GM12878 (cell line): ENCODE measurements at regions not wholly inside any gene's neighbourhood (a gene's known extent, or its start where the extent isn't known, plus 50 kb on each side); places are given as distances from the start of the nearest gene placed in this dataset.

Source experiments
- ATF2 ChIP-seq: IDR thresholded peaks from 2 replicates; pipeline ENCODE4 v1.6.1; 2012; ENCODE audit warnings: low read length, inconsistent platforms
- CEBPB ChIP-seq, 2 experiments: fragments of 150-350 bp in 1 of 2; IDR thresholded peaks; 2 replicates each; pipeline ENCODE4 v1.6.1; 2012 to 2014; ENCODE audit warnings: low read depth in 2 of 2, low read length in 2 of 2, borderline replicate concordance in 1 of 2, inconsistent platforms in 1 of 2
- CREB1 ChIP-seq: IDR thresholded peaks from 2 replicates; pipeline ENCODE4 v1.6.1; 2012; ENCODE audit warnings: low read depth, mild to moderate bottlenecking, inconsistent platforms
- CTCF ChIP-seq, 3 experiments: IDR thresholded peaks in 2 of 3; conservative IDR thresholded peaks in 1 of 3; 2 replicates each; pipeline ENCODE4 v1.5.1; 2011; ENCODE audit warnings: low read depth in 3 of 3, low read length in 3 of 3, mild to moderate bottlenecking in 3 of 3, control low read depth in 2 of 3, moderate library complexity in 2 of 3, inconsistent platforms in 1 of 3, mixed read lengths in 1 of 3; ENCODE audit not compliant: control insufficient read depth in 2 of 3, insufficient read depth in 1 of 3; ENCODE audit errors: extremely low read depth in 1 of 3
- E4F1 ChIP-seq: fragments of 450-650 bp; IDR thresholded peaks from 2 replicates; pipeline ENCODE4 v1.6.1; 2018; ENCODE audit warnings: borderline replicate concordance, mild to moderate bottlenecking; ENCODE audit not compliant: partially characterized antibody
- EZH2 ChIP-seq: IDR thresholded peaks from 2 replicates; pipeline ENCODE4 v1.6.1; 2012; ENCODE audit warnings: low read depth, mild to moderate bottlenecking, control low read depth, inconsistent platforms, low read length, borderline replicate concordance; ENCODE audit not compliant: control insufficient read depth
- FOS ChIP-seq: IDR thresholded peaks from 3 replicates; pipeline ENCODE4 v1.6.1; 2011; ENCODE audit warnings: borderline replicate concordance; ENCODE audit not compliant: insufficient read length; ENCODE audit errors: extremely low read depth
- GATAD2B ChIP-seq: fragments of 450-650 bp; conservative IDR thresholded peaks from 2 replicates; pipeline ENCODE4 v1.6.1; 2017; ENCODE audit warnings: low read depth, mild to moderate bottlenecking, moderate library complexity
- HDGF ChIP-seq: fragments of 450-650 bp; IDR thresholded peaks from 2 replicates; pipeline ENCODE4 v1.6.1; 2016; ENCODE audit warnings: antibody characterized with exemption
- PBX3 ChIP-seq: IDR thresholded peaks from 2 replicates; pipeline ENCODE4 v1.6.1; 2011; ENCODE audit warnings: mild to moderate bottlenecking, low read depth, low read length, moderate library complexity; ENCODE audit not compliant: insufficient replicate concordance
- REST ChIP-seq: IDR thresholded peaks from 2 replicates; pipeline ENCODE4 v1.6.1; 2012; ENCODE audit warnings: mild to moderate bottlenecking, low read depth, low read length
- SUZ12 ChIP-seq: fragments of 200-600 bp; sonication (generic); IDR thresholded peaks from one replicate; pipeline ENCODE4 v1.6.1; 2018; ENCODE audit warnings: antibody characterized with exemption, mild to moderate bottlenecking; ENCODE audit not compliant: unreplicated experiment
- TAF1 ChIP-seq: IDR thresholded peaks from 2 replicates; pipeline ENCODE4 v1.6.1; 2011; ENCODE audit warnings: mild to moderate bottlenecking, low read depth, low read length, borderline replicate concordance
- USF1 ChIP-seq: IDR thresholded peaks from 2 replicates; pipeline ENCODE4 v1.6.1; 2011; ENCODE audit warnings: borderline replicate concordance, low read depth, mild to moderate bottlenecking, moderate library complexity, mixed read lengths, low read length; ENCODE audit not compliant: insufficient read depth; ENCODE audit errors: extremely low read length

GRCh38 chr6:166722785-166723184 lies 95.7 kb upstream of the RPS6KA2 start:
- TF ChIP-seq FOS (no peak), USF1 (no peak), E4F1 (no peak), CEBPB (IDR thresholded peaks at IDR 0.05; ENCODE audit: borderline replicate concordance in 1 of 2, low read depth in 2 of 2, low read length in 2 of 2) (no peak), CTCF (IDR thresholded peaks at IDR 0.05 in 2 of 3, conservative IDR thresholded peaks at IDR 0.05 in 1 of 3; ENCODE audit: control insufficient read depth in 2 of 3, extremely low read depth in 1 of 3, insufficient read depth in 1 of 3, low read depth in 3 of 3, low read length in 3 of 3) (no peak), REST (no peak), HDGF (no peak), TAF1 (no peak), SUZ12 (no peak), GATAD2B (no peak), CREB1 (no peak), ATF2 (no peak), PBX3 (no peak), EZH2 (no peak)
